ENCODE measurements at regions not wholly inside any gene's neighbourhood (a gene's known extent, or its start where the extent isn't known, plus 50 kb on each side); places are given as distances from the start of the nearest gene placed in this dataset.
"Not testable (repeated sequence)": the region's sequence is repeated elsewhere in the genome, so short reads cannot be mapped to it uniquely, and the experiment has no call there.

DNA sequence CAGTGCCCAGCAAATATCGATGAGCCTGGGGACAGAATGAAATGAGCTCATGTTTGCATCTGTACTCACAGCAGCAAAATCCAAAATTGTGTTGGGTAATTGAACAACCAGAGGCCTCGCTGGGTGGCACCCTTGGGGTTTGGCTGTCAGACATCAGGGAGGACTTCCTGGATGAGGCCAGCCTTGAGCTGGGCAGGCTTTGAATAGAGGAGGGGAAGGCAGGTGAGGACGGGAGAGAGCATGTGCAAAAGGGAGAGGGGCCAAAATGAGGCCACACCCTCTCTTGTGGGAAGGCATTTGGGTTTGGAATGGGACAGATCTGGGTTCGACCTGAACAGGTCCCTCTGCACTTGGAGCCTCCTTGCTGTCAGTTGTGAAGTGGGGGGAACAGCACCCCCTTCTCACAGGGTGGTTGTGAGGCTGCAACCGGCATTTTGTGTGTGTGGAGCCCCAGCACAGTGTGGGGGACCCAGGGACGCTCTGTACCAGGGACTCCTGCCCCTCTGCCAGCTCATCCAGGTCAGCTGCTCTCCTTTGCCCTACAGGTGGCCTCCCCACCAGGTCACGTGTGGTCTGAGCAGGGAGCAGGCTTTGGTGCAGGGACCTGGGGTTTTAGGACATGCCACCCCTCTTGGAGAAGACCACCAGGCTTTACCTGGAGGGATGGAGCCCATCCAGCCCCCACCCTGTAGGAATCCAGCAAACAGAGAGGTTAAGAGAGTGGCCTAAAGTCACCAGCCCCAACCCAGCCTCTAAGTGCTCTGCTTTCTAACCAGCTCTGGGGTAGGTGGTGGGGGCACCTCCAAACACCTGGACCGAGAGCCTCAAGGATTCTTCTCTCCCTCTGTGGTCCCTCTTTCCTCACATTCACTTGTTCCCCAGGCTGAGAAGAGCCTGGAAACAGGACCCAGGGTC is 521.8 kb downstream of the PTPRU start:
- no peak for TF ChIP-seq POLR2A (IDR thresholded peaks at IDR 0.05)
- TF ChIP-seq, protein P1, sequence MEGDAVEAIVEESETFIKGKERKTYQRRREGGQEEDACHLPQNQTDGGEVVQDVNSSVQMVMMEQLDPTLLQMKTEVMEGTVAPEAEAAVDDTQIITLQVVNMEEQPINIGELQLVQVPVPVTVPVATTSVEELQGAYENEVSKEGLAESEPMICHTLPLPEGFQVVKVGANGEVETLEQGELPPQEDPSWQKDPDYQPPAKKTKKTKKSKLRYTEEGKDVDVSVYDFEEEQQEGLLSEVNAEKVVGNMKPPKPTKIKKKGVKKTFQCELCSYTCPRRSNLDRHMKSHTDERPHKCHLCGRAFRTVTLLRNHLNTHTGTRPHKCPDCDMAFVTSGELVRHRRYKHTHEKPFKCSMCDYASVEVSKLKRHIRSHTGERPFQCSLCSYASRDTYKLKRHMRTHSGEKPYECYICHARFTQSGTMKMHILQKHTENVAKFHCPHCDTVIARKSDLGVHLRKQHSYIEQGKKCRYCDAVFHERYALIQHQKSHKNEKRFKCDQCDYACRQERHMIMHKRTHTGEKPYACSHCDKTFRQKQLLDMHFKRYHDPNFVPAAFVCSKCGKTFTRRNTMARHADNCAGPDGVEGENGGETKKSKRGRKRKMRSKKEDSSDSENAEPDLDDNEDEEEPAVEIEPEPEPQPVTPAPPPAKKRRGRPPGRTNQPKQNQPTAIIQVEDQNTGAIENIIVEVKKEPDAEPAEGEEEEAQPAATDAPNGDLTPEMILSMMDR (IDR thresholded peaks at IDR 0.05): no peak
- H3K36me3 ChIP-seq: no peaks in the 10 kb centered on the region
- WGBS, 2 donors: 55 to 71% methylated on average over 5 to 7 of the region's 8 CpGs
- no peak for DNase-seq
- no peaks in the 10 kb centered on the region for H3K9me3 ChIP-seq
- no peak overlapping the region for H3K27ac ChIP-seq
- H3K4me3 ChIP-seq (replicated peaks in 1 of 3): no peak overlapping the region
- intact Hi-C loops (cut with DNase I): no loop called here
- H3K27me3 ChIP-seq: no peaks in the 10 kb centered on the region
- no peaks in the 10 kb centered on the region for H3K4me1 ChIP-seq

DNA sequence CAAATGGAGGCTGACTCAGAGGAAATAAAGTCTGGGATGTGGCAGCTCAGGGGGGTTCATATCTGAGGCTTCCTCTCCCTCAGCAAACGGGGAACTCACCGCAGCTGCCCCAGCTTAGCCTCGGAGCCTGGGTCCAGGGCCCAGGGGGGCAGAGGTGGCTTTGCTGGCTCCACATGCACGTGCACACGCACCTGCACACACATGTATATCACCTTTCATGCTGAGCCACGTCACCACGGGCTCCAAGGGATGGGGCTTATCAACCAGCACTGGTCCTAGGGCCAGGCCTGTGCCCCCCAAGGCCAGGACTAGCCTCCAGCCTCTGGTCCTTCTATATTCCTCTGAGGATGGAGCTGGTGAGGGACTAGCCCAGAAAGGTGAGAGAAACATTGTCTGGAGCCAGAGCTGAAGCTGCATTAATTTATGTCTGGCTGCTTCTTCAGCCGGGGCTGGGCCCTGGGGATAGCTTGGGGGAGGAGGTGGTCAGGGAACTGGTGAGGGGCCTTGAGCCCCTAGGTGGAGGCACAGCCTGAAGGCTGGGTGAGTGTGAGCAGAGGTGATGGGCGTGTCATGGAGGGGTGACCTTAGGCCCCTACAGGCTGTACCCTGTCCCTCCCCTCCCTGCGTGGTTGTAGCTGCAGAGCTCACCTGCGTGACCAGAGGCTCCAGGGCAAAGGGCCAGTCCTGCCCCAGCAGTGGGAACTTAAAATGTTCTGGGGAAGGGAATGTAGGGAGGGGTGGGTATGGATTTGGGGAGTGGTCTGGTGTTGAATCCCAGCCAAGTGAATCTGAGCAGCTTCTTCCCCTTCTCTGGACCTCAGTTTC is 520.8 kb downstream of the PTPRU start:
- Histone ChIP-seq H3K27me3 (no peaks in the 10 kb centered on the region), H3K9me3 (no peaks in the 10 kb centered on the region), H3K36me3 (no peaks in the 10 kb centered on the region), H3K4me1 (no peaks in the 10 kb centered on the region), H3K27ac (no peak overlapping the region), H3K4me3 (replicated peaks in 1 of 3) (no peak overlapping the region)
- no peak for TF ChIP-seq POLR2A (IDR thresholded peaks at IDR 0.05)
- TF ChIP-seq, protein P1 (IDR thresholded peaks at IDR 0.05): no peak
- DNase-seq: no peak
- 67 to 75% methylated on average over 10 to 11 of the region's 11 CpGs for WGBS, 2 donors
- intact Hi-C loops (cut with DNase I): no loop called here

DNA sequence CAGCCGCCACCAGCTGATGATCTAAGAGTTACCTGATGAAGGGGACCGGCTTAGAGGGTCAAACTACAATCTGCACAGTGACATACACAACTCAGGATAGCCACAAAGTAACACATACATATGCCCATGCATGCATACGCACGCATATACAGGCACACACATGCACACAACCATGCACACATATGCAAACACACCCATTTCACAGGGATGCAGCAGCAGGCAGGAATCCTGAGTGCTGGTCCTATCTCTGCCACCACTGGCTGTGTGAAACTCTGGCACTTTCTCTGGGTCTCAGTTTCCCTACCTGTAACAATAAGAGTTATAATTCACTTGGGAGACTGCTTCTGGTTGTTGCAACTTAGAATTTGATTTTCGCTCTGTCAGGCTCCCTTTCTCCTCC is 520.2 kb downstream of the PTPRU start:
- Histone ChIP-seq H3K4me1 (no peaks in the 10 kb centered on the region), H3K27ac (no peak overlapping the region), H3K4me3 (replicated peaks in 1 of 3) (no peak overlapping the region), H3K36me3 (no peaks in the 10 kb centered on the region), H3K27me3 (no peaks in the 10 kb centered on the region), H3K9me3 (no peaks in the 10 kb centered on the region)
- DNase-seq: no peak
- WGBS, 2 donors: 79 to 85% methylated on average over 5 of the region's 5 CpGs
- no peak for TF ChIP-seq POLR2A (IDR thresholded peaks at IDR 0.05)
- TF ChIP-seq, protein P1 (IDR thresholded peaks at IDR 0.05): no peak
- intact Hi-C loops (cut with DNase I): no loop called here

DNA sequence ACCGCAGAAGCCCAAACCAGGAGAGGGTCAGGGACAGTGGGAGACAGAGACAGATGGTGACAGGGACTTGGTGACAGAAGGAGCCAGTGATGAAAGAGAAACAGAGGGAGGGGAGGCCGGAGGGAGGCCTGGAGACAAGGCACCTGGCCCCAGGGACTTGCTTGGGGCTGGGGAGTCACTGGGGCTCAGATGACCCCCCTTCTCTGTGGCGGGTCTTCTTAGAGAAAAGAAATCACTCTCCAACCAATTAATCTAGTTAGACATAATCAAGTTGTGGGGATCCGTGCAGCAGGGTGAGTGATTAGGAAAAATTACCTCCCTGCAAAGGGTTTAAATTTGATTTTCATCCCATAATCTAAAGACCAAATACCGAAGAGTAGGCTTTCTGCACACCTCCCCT is 519.8 kb downstream of the PTPRU start:
- no peak for DNase-seq
- no peak overlapping the region for H3K4me3 ChIP-seq (replicated peaks in 1 of 3)
- H3K9me3 ChIP-seq: no peaks in the 10 kb centered on the region
- WGBS, 2 donors: 65 to 71% methylated on average over 5 of the region's 5 CpGs
- H3K27ac ChIP-seq: no peak overlapping the region
- no peaks in the 10 kb centered on the region for H3K4me1 ChIP-seq
- H3K27me3 ChIP-seq: no peaks in the 10 kb centered on the region
- no peaks in the 10 kb centered on the region for H3K36me3 ChIP-seq
- no peak for TF ChIP-seq POLR2A (IDR thresholded peaks at IDR 0.05)
- TF ChIP-seq, protein P1 (IDR thresholded peaks at IDR 0.05): no peak
- intact Hi-C loops (cut with DNase I): no loop called here

DNA sequence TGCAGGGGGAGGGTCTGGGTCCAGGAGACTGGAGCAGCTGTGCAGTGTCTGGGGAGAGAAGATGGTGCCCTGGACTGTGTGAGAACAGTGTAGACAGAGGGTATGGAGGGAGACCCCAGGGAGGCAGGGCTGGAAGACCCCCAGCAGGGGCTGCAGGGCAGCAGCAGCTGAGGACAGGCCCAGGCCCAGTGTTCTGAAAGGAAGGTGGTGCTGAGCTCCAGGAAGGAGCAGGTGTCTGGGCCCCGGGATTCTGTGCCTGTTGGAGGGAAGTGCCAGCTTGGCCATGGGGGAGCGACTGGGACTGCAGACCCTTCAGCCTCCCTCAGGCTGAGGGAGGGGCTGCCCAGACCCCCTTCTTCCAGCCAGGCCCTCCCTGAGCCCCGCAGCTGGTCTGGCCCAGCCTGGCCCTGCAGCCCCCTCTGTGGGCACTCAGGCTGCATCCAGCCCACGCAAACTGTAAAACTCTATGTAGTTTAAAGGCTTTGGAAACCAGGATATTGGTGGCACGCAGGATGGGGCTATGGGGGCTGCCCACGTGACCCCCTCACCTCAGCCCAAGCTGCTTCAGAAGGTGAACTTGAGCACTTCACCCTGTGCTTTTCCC is 519.2 kb downstream of the PTPRU start:
- H3K27ac ChIP-seq; intact Hi-C loops (cut with DNase I); H3K36me3 ChIP-seq; H3K4me3 ChIP-seq (replicated peaks in 1 of 3); DNase-seq; H3K27me3 ChIP-seq; H3K4me1 ChIP-seq; H3K9me3 ChIP-seq: not testable (repeated sequence)
- WGBS, 2 donors: 74 to 75% methylated on average over 2 to 3 of the region's 6 CpGs

All from thyroid gland (tissue), 4 donors.